ENCODE measurements at regions not wholly inside any gene's neighbourhood (a gene's known extent, or its start where the extent isn't known, plus 50 kb on each side); places are given as distances from the start of the nearest gene placed in this dataset.

DNA sequence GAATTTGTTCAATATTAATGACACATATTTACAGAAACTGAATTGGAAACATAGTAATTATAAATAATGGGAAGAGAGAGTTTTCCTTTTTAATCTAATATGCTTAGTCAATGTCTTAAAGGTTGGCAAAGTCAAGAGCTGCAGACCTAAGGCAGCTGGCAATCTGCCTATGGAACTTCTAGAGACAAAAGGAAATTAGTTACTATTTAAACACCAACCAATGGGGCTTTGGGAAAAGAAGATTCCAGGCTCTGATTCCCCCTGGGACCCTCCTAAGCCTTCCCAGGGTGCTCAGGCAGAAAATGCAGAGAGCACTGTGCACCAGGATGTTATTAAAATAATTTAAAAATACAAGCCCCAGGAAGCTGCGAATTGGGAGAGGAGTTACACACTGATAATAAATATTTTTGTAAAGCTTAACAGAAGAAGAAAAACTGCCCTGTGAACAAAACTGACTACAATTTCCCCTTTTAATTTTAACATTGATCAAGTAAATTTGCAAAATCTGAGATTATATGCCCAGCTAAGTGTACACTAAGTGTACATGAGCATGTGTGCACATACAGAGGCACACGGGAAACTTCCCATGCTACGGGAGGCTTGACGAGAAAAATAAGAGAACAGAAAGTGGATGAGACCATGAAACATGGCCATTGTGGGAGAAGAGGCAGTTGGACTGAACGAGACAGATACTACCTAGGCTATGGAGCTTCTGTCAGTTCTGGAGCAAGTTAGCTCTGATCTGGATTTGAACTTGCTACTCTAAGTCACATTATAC, 77.4 kb upstream of the ADAMTS16 start:
- DNase-seq (no peak), ATAC-seq (no peak)
- intact Hi-C loops (cut with micrococcal nuclease): no loop called here
- no peaks in the 10 kb centered on the region for H3K4me1 Mint-ChIP-seq (ENCODE audit: low read depth)
- POLR2A ChIA-PET: no interaction called here
- H3K9me3 Mint-ChIP-seq: peaks cover 1% of the 10 kb centered on the region
- H3K27me3 Mint-ChIP-seq: peaks cover 2% of the 10 kb centered on the region
- TF ChIP-seq, protein P1, sequence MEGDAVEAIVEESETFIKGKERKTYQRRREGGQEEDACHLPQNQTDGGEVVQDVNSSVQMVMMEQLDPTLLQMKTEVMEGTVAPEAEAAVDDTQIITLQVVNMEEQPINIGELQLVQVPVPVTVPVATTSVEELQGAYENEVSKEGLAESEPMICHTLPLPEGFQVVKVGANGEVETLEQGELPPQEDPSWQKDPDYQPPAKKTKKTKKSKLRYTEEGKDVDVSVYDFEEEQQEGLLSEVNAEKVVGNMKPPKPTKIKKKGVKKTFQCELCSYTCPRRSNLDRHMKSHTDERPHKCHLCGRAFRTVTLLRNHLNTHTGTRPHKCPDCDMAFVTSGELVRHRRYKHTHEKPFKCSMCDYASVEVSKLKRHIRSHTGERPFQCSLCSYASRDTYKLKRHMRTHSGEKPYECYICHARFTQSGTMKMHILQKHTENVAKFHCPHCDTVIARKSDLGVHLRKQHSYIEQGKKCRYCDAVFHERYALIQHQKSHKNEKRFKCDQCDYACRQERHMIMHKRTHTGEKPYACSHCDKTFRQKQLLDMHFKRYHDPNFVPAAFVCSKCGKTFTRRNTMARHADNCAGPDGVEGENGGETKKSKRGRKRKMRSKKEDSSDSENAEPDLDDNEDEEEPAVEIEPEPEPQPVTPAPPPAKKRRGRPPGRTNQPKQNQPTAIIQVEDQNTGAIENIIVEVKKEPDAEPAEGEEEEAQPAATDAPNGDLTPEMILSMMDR (IDR thresholded peaks at IDR 0.05): no peak
- no peak overlapping the region for H3K4me3 Mint-ChIP-seq
- H3K36me3 Mint-ChIP-seq (ENCODE audit: low read depth): no peaks in the 10 kb centered on the region
- H3K27ac Mint-ChIP-seq: no peak overlapping the region
- CTCF ChIA-PET: no interaction called here

DNA sequence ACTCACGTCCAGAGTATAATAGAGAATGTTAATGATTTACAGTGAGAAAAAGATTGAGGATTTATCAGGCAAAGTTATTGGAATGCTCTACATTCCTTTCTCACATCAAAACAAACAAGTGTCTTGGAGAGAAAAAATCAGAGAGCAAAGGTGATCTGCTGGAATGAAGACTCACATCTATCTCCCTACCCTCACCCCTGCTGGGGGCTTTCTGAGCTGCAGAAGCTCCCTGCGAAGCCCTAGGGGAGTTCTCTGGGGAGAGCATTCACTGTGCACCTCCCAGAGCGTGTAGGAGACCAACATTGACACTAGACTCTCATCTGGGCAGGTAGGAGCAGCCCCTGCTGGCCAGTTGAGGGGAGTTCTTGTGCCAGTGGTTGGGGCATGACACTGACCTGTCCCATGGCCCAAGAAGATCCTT, 76.6 kb upstream of the ADAMTS16 start:
- intact Hi-C loops (cut with micrococcal nuclease): no loop called here
- Mint-ChIP-seq H3K9me3 (peaks cover 1% of the 10 kb centered on the region), H3K4me1 (ENCODE audit: low read depth) (no peaks in the 10 kb centered on the region), H3K4me3 (no peak overlapping the region), H3K27ac (no peak overlapping the region), H3K36me3 (ENCODE audit: low read depth) (no peaks in the 10 kb centered on the region), H3K27me3 (peaks cover 2% of the 10 kb centered on the region)
- POLR2A ChIA-PET: no interaction called here
- TF ChIP-seq, protein P1 (IDR thresholded peaks at IDR 0.05): no peak
- DNase-seq (no peak), ATAC-seq (no peak)
- CTCF ChIA-PET: no interaction called here

DNA sequence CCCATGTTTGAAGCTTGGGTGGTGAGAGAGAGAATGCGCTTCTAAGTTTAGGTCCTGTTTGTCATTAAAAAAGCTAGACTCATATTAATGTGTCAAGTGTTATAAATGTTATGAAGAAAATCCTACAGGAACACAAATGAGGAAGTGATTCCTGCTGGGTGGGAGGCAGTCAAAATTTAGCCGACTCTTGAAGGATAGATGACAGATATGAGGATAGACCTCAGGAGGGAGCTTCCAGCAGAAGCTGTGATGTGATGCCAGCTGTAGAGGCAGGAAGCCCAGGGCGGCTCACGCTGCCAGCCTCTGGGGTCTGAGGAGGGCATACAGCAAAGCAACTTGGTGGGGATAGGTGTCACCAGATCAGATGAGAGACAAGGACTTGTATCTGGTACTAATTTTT, 74.7 kb upstream of the ADAMTS16 start:
- intact Hi-C loops (cut with micrococcal nuclease): no loop called here
- H3K27me3 Mint-ChIP-seq: no peaks in the 10 kb centered on the region
- CTCF ChIA-PET: no interaction called here
- no peak overlapping the region for H3K27ac Mint-ChIP-seq
- POLR2A ChIA-PET: no interaction called here
- no peaks in the 10 kb centered on the region for H3K9me3 Mint-ChIP-seq
- no peak overlapping the region for H3K4me3 Mint-ChIP-seq
- DNase-seq (no peak), ATAC-seq (no peak)
- no peaks in the 10 kb centered on the region for H3K36me3 Mint-ChIP-seq (ENCODE audit: low read depth)
- H3K4me1 Mint-ChIP-seq (ENCODE audit: low read depth): no peaks in the 10 kb centered on the region
- TF ChIP-seq, protein P1 (IDR thresholded peaks at IDR 0.05): no peak

DNA sequence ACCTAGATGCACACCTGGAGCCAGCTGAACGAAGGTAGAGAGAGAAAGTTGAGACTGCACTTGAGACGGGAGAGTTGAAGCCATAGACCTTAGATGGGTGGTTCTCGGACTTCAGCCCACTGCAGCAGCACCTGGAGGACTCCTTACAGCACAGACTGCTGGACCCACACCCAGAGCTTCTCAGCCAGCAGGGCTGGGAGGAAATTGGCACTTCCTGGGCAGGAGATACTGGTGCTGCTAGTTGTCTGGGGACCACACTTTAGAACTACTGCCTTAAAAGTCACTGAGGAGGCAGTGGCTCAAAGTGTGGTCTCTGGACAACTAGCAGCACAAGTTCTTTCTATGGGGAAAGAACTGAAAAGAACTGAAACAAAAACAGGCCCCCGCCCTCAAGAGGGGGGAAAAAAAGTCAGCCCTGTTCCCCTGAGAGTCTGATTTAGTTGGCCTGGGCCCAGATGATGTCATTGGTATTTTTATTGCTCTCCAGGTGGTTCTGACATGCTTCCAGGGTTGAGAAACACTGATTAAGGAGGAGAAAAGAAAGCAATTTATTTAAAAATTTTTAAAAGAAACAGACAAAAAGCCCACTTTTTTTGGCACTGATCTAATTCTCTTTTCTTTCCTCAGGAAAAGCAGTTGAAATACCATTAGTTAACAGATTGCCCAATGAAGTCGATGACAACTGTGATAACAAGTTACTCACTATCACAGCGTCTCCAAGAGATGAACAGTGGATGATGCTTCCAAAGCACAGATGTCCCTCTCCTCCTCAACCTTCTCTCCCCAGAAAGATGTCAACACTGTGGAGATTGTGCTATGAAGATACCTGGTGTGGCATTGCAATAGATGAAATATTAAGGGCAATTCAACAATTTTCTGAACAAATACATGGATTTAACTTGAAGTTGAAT, 73.6 kb upstream of the ADAMTS16 start:
- no peak for DNase-seq
- ATAC-seq: no peak
- intact Hi-C loops (cut with micrococcal nuclease): no loop called here
- TF ChIP-seq, protein P1 (IDR thresholded peaks at IDR 0.05): no peak
- H3K9me3 Mint-ChIP-seq: peaks cover 2% of the 10 kb centered on the region
- H3K27me3 Mint-ChIP-seq: no peaks in the 10 kb centered on the region
- H3K4me1 Mint-ChIP-seq (ENCODE audit: low read depth): no peaks in the 10 kb centered on the region
- H3K4me3 Mint-ChIP-seq: no peak overlapping the region
- H3K27ac Mint-ChIP-seq: no peak overlapping the region
- CTCF ChIA-PET: no interaction called here
- POLR2A ChIA-PET: no interaction called here
- H3K36me3 Mint-ChIP-seq (ENCODE audit: low read depth): no peaks in the 10 kb centered on the region

DNA sequence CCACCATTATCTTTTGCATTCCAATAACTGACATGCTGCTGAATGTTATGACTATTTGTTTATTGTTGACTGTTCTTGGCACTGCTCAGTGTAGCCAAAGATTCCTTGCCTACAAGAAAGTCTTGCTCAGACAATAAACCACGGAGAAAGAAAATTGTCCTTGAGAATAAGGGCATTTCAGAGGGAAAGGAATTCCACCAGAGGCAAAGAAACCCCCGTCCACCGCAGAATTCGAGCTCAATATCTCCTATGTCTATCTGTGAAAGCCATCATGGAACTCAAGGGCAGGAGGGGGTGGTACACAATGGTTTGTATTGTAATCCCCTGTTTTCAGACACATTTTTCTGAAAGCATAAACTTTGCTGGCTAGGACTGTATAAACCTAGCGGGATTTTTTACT, 70.3 kb upstream of the ADAMTS16 start:
- H3K4me3 Mint-ChIP-seq: no peak overlapping the region
- H3K36me3 Mint-ChIP-seq (ENCODE audit: low read depth): no peaks in the 10 kb centered on the region

More for the DNA sequence above, 70.3 kb upstream of the ADAMTS16 start:
- Mint-ChIP-seq H3K27me3 (no peaks in the 10 kb centered on the region), H3K9me3 (peaks cover 2% of the 10 kb centered on the region), H3K27ac (no peak overlapping the region), H3K4me1 (ENCODE audit: low read depth) (no peaks in the 10 kb centered on the region)
- CTCF ChIA-PET: no interaction called here
- POLR2A ChIA-PET: no interaction called here
- ATAC-seq (no peak), DNase-seq (no peak)
- TF ChIP-seq, protein P1 (IDR thresholded peaks at IDR 0.05): no peak
- intact Hi-C loops (cut with micrococcal nuclease): no loop called here
